Astrocyte of the spinal cord (primary cell): ENCODE measurements at regions not wholly inside any gene's neighbourhood (a gene's known extent, or its start where the extent isn't known, plus 50 kb on each side); places are given as distances from the start of the nearest gene placed in this dataset.

Experiments
- DNase-seq: peaks from one replicate; pipeline ENCODE4 v3.0.0; 2011; ENCODE audit warnings: low read depth, low spot score
- H3K4me3 ChIP-seq: 2 replicates; pipeline ENCODE4 v1.5.1; 2011; ENCODE audit warnings: low read depth, mild to moderate bottlenecking, low read length, moderate library complexity
- in situ Hi-C: cut with HindIII; loops from 2 replicates; pipeline ENCODE4 v1.10.0; 2017; ENCODE audit warnings: low sequenced_read_pairs
- TF ChIP-seq, protein P1 (sequence below): IDR thresholded peaks from 2 replicates; pipeline ENCODE4 v1.5.1; 2012; ENCODE audit warnings: low read depth, mild to moderate bottlenecking, low read length, inconsistent platforms

GRCh38 chr4:137694138-137694537 is 161.8 kb upstream of the PCDH18 start:
- TF ChIP-seq, protein P1, sequence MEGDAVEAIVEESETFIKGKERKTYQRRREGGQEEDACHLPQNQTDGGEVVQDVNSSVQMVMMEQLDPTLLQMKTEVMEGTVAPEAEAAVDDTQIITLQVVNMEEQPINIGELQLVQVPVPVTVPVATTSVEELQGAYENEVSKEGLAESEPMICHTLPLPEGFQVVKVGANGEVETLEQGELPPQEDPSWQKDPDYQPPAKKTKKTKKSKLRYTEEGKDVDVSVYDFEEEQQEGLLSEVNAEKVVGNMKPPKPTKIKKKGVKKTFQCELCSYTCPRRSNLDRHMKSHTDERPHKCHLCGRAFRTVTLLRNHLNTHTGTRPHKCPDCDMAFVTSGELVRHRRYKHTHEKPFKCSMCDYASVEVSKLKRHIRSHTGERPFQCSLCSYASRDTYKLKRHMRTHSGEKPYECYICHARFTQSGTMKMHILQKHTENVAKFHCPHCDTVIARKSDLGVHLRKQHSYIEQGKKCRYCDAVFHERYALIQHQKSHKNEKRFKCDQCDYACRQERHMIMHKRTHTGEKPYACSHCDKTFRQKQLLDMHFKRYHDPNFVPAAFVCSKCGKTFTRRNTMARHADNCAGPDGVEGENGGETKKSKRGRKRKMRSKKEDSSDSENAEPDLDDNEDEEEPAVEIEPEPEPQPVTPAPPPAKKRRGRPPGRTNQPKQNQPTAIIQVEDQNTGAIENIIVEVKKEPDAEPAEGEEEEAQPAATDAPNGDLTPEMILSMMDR: no peak
- peak; percentile 54 for DNase-seq
- no peak overlapping the region for H3K4me3 ChIP-seq
- in situ Hi-C loops: no loop called here

GRCh38 chr4:137693641-137694040 is 161.3 kb upstream of the PCDH18 start:
- no peak for DNase-seq
- TF ChIP-seq, protein P1: no peak
- no peak overlapping the region for H3K4me3 ChIP-seq
- in situ Hi-C loops: no loop called here

DNA sequence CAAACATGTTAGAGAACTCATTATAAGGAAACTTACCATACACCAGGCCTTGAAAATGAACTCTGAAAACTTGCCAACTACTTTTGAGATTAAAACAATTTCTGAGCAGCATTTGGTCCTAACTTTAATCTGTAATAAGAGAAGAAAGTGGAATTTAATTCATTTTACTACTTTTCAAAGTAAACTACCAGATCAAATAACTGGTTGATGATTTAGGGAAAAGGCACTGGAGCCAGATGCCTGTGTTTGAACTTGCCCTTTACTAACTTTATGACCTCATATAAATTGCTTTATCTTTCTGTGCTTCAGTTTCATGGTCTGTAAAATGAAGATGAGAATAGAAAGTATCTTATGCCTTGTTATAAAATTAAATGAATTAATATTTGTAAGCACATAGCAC is 159.9 kb upstream of the PCDH18 start:
- in situ Hi-C loops: no loop called here
- DNase-seq: no peak
- H3K4me3 ChIP-seq: no peak overlapping the region
- TF ChIP-seq, protein P1: no peak

DNA sequence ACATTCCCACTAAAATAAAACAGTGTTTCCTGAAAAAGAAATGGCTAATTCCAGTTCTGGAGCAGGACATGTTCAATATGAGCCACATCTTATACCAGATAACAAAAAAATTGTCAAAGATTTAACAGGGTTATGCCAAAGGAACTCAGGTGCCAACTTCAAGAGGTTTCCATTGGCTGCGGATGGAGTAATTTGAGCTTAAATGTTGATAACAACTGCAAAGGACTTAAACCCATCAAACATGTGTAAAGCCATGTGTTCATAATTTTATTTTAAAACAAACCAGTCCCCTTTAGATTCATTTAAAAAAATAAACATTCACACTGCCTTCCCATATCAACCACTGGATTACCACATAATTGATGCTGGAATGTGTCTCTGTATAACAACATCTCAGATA is 156.4 kb upstream of the PCDH18 start:
- TF ChIP-seq, protein P1: no peak
- in situ Hi-C loops: no loop called here
- DNase-seq: no peak
- no peak overlapping the region for H3K4me3 ChIP-seq

- in situ Hi-C loops: no loop called here
- TF ChIP-seq, protein P1: no peak
- DNase-seq: peak; percentile 44
- no peak overlapping the region for H3K4me3 ChIP-seq
These were observed 153.1 kb upstream of the PCDH18 start for GRCh38 chr4:137685357-137685756.

DNA sequence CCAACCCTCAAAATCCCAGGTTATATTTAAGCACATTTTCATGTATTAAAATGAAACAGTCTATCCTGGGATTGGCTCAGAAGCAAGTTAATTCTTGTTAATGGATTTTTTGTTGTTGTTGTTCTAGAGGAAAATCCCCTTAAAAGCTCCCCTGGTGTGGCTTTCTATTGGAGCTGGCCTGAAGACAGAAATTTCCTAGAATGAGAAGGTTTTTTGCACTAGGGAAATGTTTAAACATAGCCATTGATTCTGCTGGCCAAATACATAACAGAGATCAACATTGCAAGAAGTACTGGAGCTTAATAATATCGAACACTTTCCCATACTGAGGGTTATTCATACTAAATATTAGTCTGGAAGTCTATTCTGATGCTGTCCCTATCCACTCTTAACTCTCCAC is 148.8 kb upstream of the PCDH18 start:
- DNase-seq: no peak
- no peak overlapping the region for H3K4me3 ChIP-seq
- TF ChIP-seq, protein P1: no peak
- in situ Hi-C loops: no loop called here

- TF ChIP-seq, protein P1: no peak
- no peak overlapping the region for H3K4me3 ChIP-seq
- in situ Hi-C loops: no loop called here
- DNase-seq: peak; percentile 64
These were observed 146.5 kb upstream of the PCDH18 start for GRCh38 chr4:137678796-137679195.
